ENCODE measurements at regions not wholly inside any gene's neighbourhood (a gene's known extent, or its start where the extent isn't known, plus 50 kb on each side); places are given as distances from the start of the nearest gene placed in this dataset.

DNA sequence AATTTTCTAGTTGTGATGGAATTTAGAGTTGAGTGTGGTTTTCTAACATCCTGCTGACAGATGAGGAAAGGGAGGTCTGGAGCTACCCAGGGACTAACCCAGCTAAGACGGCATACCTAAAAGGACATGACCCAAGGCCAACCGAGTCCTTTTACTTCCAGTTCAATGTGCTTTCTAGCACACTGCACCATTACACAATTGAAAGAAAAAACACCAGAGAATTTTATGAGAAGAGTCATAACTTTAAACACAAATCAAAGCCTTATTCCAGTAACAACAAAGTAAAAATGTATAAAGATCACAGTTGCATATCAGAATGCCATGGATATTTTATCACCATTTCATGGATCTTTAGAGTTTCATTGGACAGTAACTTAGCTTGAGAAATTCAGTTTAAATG, 480.3 kb downstream of the MEIS1 start:
- ATAC-seq (no peak), DNase-seq (no peak)
- Mint-ChIP-seq H3K36me3 (no peaks in the 10 kb centered on the region), H3K4me1 (no peaks in the 10 kb centered on the region), H3K4me3 (no peak overlapping the region), H3K27me3 (peaks cover 0 to 5% (median 0%) of the 10 kb centered on the region in 5 donors), H3K27ac (no peak overlapping the region), H3K9me3 (peaks cover 0 to 14% (median 0%) of the 10 kb centered on the region in 9 donors)
- POLR2A ChIA-PET = no interaction called here

DNA sequence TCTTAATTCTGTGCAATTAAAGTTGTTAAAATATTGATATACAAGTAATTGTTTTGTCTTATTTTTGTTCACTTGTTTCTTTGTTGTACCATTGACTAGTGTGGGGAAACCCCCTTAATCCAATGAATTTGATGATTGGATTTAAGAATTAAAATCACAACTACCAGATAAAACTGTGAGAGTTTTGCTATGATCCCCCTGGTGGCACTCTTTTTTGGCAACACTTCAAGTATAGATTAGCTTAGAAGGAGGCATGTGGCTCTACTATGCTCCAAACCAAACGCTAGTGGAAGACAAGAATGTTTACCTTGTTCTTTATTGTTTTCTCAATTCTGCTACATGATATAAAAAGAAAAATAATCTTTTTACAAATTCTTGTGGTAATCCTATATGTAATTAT, 477.8 kb upstream of the ETAA1 start:
- Mint-ChIP-seq H3K4me1 (no peaks in the 10 kb centered on the region), H3K4me3 (no peak overlapping the region), H3K27ac (no peak overlapping the region), H3K36me3 (no peaks in the 10 kb centered on the region), H3K9me3 (peaks cover 0 to 16% (median 3%) of the 10 kb centered on the region in 9 donors), H3K27me3 (peaks cover 0 to 1% (median 0%) of the 10 kb centered on the region in 5 donors)
- DNase-seq (no peak), ATAC-seq (no peak)
- POLR2A ChIA-PET = no interaction called here

DNA sequence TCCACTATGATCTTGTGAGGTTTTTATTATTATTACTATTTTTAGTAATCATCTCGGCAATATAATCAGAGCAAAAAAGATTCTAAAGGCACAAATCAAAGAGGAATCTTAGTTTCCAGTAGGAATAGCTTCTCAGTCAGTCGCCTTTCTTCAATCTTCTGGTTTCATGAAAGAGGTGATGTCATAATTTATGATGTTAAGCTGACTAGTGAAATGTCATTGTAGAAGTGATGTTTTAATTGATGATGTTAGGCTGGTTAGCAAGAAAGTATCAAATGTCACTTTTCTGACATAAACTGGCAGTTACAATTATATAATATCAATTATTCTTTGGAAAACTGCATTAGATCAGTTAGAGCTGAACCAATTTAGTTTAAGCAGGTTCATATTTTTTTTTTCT, 476.7 kb upstream of the ETAA1 start:
- Mint-ChIP-seq H3K4me3 (no peak overlapping the region), H3K36me3 (no peaks in the 10 kb centered on the region), H3K27ac (no peak overlapping the region), H3K9me3 (peaks cover 0 to 19% (median 2%) of the 10 kb centered on the region in 9 donors), H3K27me3 (no peaks in the 10 kb centered on the region), H3K4me1 (no peaks in the 10 kb centered on the region)
- ATAC-seq = no peak
- no peak for DNase-seq
- POLR2A ChIA-PET = no interaction called here

- no peaks in the 10 kb centered on the region for H3K27me3 Mint-ChIP-seq
- H3K9me3 Mint-ChIP-seq = peaks cover 0 to 19% (median 0%) of the 10 kb centered on the region in 9 donors
- no peak overlapping the region for H3K4me3 Mint-ChIP-seq
- H3K27ac Mint-ChIP-seq = no peak overlapping the region
- no peaks in the 10 kb centered on the region for H3K4me1 Mint-ChIP-seq
- DNase-seq = no peak
- POLR2A ChIA-PET = no interaction called here
- H3K36me3 Mint-ChIP-seq = no peaks in the 10 kb centered on the region
- no peak for ATAC-seq
Measured at GRCh38 chr2:66925128-66925527, 472.0 kb upstream of the ETAA1 start.

DNA sequence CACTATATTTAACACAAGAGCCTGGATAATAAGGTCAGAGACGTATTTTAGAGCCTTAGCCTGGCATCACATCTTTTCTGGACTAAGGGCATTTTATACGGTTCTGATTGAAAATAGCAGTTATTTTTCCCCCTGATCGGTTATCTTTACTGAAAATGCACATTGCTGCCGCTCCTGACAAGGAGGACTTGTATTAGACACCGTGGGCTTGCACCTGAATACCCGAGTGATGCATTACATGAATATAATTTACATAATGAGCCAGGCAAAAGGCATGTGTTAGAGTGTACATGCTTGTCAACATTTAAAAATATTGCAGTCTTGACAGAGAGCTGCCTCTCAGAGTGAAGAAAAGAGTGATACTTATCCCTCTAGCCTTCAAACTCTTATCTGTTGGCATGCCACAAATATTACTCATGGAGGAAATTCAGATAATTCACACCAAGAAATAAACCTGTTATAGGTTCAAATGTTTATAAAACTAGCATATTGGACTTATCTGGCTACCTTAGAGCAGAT, 470.5 kb upstream of the ETAA1 start:
- no peaks in the 10 kb centered on the region for H3K27me3 Mint-ChIP-seq
- no peak for ATAC-seq
- DNase-seq = no peak
- H3K9me3 Mint-ChIP-seq = peaks cover 0 to 19% (median 0%) of the 10 kb centered on the region in 9 donors
- no peak overlapping the region for H3K4me3 Mint-ChIP-seq
- POLR2A ChIA-PET = no interaction called here
- H3K4me1 Mint-ChIP-seq = no peaks in the 10 kb centered on the region
- H3K36me3 Mint-ChIP-seq = no peaks in the 10 kb centered on the region
- no peak overlapping the region for H3K27ac Mint-ChIP-seq

GRCh38 chr2:66929632-66930338, 467.3 kb upstream of the ETAA1 start:
- Mint-ChIP-seq H3K4me1 (no peaks in the 10 kb centered on the region), H3K4me3 (no peak overlapping the region), H3K36me3 (no peaks in the 10 kb centered on the region), H3K9me3 (peaks cover 0 to 14% (median 0%) of the 10 kb centered on the region in 9 donors), H3K27ac (no peak overlapping the region), H3K27me3 (peaks cover 0 to 5% (median 0%) of the 10 kb centered on the region in 5 donors)
- POLR2A ChIA-PET = no interaction called here
- ATAC-seq = no peak
- DNase-seq = no peak

DNA sequence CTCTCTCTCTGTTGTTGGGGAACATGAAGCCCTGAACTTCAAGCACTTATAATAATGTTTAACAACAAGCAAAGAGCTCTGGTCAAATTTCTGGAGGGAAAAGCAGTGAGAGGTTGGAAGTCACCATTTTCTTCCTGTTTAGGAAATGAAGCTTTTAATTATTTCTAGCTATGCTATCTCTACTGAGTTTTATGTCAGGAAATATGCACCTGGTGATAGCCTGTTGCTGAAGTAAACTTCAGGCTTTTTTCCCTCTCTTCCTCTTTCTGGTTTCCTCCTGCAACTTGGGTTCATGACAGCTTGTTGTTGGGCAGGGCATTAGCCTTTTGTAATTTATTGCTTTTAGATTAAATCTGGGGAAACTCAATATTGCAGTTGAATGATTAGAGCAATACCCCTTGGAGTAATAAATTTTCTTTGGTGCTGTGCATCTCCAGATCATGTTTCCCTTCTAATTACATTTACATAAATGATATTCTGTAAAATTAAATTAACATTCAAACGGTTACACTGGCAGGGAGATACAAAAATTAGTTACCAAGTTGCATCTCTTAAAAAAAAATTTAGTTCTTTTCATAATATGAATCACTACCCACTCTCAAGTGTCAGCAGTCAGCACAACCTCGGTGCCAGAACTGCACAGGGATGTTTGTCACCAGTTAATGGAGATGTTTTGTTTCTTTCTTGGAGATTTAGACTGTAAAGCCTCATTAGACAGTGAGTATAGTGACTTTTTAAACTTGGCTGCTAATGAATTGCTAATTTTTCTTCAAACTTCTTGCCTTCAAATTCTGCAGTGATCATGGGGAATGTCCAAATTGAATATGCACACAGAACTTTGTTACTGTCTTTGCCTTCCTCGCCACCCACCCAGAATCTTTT, 466.6 kb upstream of the ETAA1 start:
- no peak overlapping the region for H3K4me3 Mint-ChIP-seq
- no peak for ATAC-seq

GRCh38 chr2:66938471-66938967, 458.6 kb upstream of the ETAA1 start:
- Mint-ChIP-seq H3K36me3 (no peaks in the 10 kb centered on the region), H3K27ac (no peak overlapping the region), H3K4me1 (no peaks in the 10 kb centered on the region), H3K27me3 (peaks cover 0 to 7% (median 0%) of the 10 kb centered on the region in 5 donors), H3K4me3 (no peak overlapping the region), H3K9me3 (peaks cover 0 to 11% (median 0%) of the 10 kb centered on the region in 9 donors)
- no peak for ATAC-seq
- no peak for DNase-seq
- POLR2A ChIA-PET = no interaction called here

More for the DNA sequence above, 466.6 kb upstream of the ETAA1 start:
- no peak overlapping the region for H3K27ac Mint-ChIP-seq
- H3K4me1 Mint-ChIP-seq = no peaks in the 10 kb centered on the region
- H3K36me3 Mint-ChIP-seq = no peaks in the 10 kb centered on the region
- peaks cover 0 to 14% (median 0%) of the 10 kb centered on the region in 9 donors for H3K9me3 Mint-ChIP-seq
- DNase-seq = no peak
- peaks cover 0 to 5% (median 0%) of the 10 kb centered on the region in 5 donors for H3K27me3 Mint-ChIP-seq
- POLR2A ChIA-PET = no interaction called here

GRCh38 chr2:66940080-66940479, 457.1 kb upstream of the ETAA1 start:
- peaks cover 0 to 15% (median 4%) of the 10 kb centered on the region in 9 donors for H3K9me3 Mint-ChIP-seq
- POLR2A ChIA-PET = no interaction called here
- DNase-seq = no peak
- H3K27me3 Mint-ChIP-seq = peaks cover 0 to 7% (median 0%) of the 10 kb centered on the region in 5 donors
- H3K4me3 Mint-ChIP-seq = no peak overlapping the region
- no peaks in the 10 kb centered on the region for H3K4me1 Mint-ChIP-seq
- no peak for ATAC-seq
- H3K36me3 Mint-ChIP-seq = no peaks in the 10 kb centered on the region
- H3K27ac Mint-ChIP-seq = no peak overlapping the region

DNA sequence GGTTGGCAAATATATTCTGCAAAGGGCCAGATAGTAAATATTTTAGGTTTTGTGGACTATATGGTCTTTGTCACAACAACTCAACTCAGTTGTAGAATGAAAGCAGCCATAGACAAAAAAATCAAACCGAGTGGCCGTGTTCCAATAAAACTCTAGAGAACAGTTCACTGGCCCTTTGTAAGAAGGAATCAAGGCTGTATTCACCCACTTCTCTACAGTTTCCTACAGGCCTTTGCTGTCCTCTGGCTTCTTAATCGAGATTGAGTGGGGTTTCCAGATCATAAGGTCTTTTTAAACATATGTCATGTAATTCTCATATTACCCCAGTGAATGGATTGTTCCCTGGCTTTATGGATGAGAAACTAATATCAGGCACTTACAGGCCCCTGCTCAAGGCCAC, 448.9 kb upstream of the ETAA1 start:
- H3K27ac Mint-ChIP-seq = no peak overlapping the region
- POLR2A ChIA-PET = no interaction called here
- no peak overlapping the region for H3K4me3 Mint-ChIP-seq
- peaks cover 0 to 3% (median 0%) of the 10 kb centered on the region in 5 donors for H3K27me3 Mint-ChIP-seq
- no peak for ATAC-seq
- H3K9me3 Mint-ChIP-seq = peaks cover 0 to 35% (median 0%) of the 10 kb centered on the region in 9 donors
- H3K36me3 Mint-ChIP-seq = no peaks in the 10 kb centered on the region
- H3K4me1 Mint-ChIP-seq = no peaks in the 10 kb centered on the region
- DNase-seq = no peak

GRCh38 chr2:66957198-66957597, 439.9 kb upstream of the ETAA1 start:
- Mint-ChIP-seq H3K27me3 (peaks cover 0 to 1% (median 0%) of the 10 kb centered on the region in 5 donors), H3K27ac (no peak overlapping the region), H3K4me3 (no peak overlapping the region), H3K4me1 (no peaks in the 10 kb centered on the region), H3K9me3 (peaks cover 0 to 2% (median 0%) of the 10 kb centered on the region in 9 donors), H3K36me3 (no peaks in the 10 kb centered on the region)
- POLR2A ChIA-PET = no interaction called here
- ATAC-seq = no peak
- DNase-seq = no peak

- POLR2A ChIA-PET = no interaction called here
- H3K9me3 Mint-ChIP-seq = peaks cover 0 to 2% (median 0%) of the 10 kb centered on the region in 9 donors
- DNase-seq (no peak), ATAC-seq (no peak)
- H3K4me1 Mint-ChIP-seq = no peaks in the 10 kb centered on the region
- no peak overlapping the region for H3K4me3 Mint-ChIP-seq
- H3K27ac Mint-ChIP-seq = no peak overlapping the region
- H3K27me3 Mint-ChIP-seq = peaks cover 0 to 1% (median 0%) of the 10 kb centered on the region in 5 donors
- H3K36me3 Mint-ChIP-seq = no peaks in the 10 kb centered on the region
Measured at GRCh38 chr2:66957677-66958076, 439.5 kb upstream of the ETAA1 start.

- POLR2A ChIA-PET = no interaction called here
- H3K36me3 Mint-ChIP-seq = no peaks in the 10 kb centered on the region
Measured at GRCh38 chr2:66960161-66960560, 437.0 kb upstream of the ETAA1 start.

More at GRCh38 chr2:66960161-66960560, 437.0 kb upstream of the ETAA1 start:
- no peak overlapping the region for H3K4me3 Mint-ChIP-seq
- H3K27me3 Mint-ChIP-seq = peaks cover 0 to 1% (median 0%) of the 10 kb centered on the region in 5 donors
- no peak overlapping the region for H3K27ac Mint-ChIP-seq
- ATAC-seq (no peak), DNase-seq (no peak)
- peaks cover 0 to 4% (median 0%) of the 10 kb centered on the region in 9 donors for H3K9me3 Mint-ChIP-seq
- no peaks in the 10 kb centered on the region for H3K4me1 Mint-ChIP-seq

All from naive thymus-derived CD8-positive, alpha-beta T cell (primary cell).